ENCODE measurements at regions not wholly inside any gene's neighbourhood (a gene's known extent, or its start where the extent isn't known, plus 50 kb on each side); places are given as distances from the start of the nearest gene placed in this dataset.

GRCh38 chr10:24118246-24118645 lies 90.7 kb upstream of the KIAA1217 start:
- DNase-seq (ENCODE audit: low read depth in 2 of 2): no peak

GRCh38 chr10:24119896-24120295 lies 89.0 kb upstream of the KIAA1217 start:
- DNase-seq (ENCODE audit: low read depth in 2 of 2): no peak

GRCh38 chr10:24120646-24121045 lies 88.3 kb upstream of the KIAA1217 start:
- no peak for DNase-seq (ENCODE audit: low read depth in 2 of 2)

- no peak for DNase-seq (ENCODE audit: low read depth in 2 of 2)
Observed at GRCh38 chr10:24127516-24127915, 81.4 kb upstream of the KIAA1217 start.

GRCh38 chr10:24128066-24128730 lies 80.7 kb upstream of the KIAA1217 start:
- no peak for DNase-seq (ENCODE audit: low read depth in 2 of 2)

- DNase-seq (ENCODE audit: low read depth in 2 of 2): no peak
Observed at GRCh38 chr10:24132741-24133140, 76.2 kb upstream of the KIAA1217 start.

GRCh38 chr10:24133835-24134234 lies 75.1 kb upstream of the KIAA1217 start:
- DNase-seq (ENCODE audit: low read depth in 2 of 2): no peak

- no peak for DNase-seq (ENCODE audit: low read depth in 2 of 2)
Observed at GRCh38 chr10:24136070-24136469, 72.9 kb upstream of the KIAA1217 start.

- DNase-seq (ENCODE audit: low read depth in 2 of 2): no peak
Observed at GRCh38 chr10:24147321-24147720, 61.6 kb upstream of the KIAA1217 start.

GRCh38 chr10:24149640-24150039 lies 59.3 kb upstream of the KIAA1217 start:
- no peak for DNase-seq (ENCODE audit: low read depth in 2 of 2)

- DNase-seq (ENCODE audit: low read depth in 2 of 2): no peak
Observed at GRCh38 chr10:24150853-24151252, 58.1 kb upstream of the KIAA1217 start.

- no peak for DNase-seq (ENCODE audit: low read depth in 2 of 2)
Observed at GRCh38 chr10:24152270-24152669, 56.7 kb upstream of the KIAA1217 start.

GRCh38 chr10:24153031-24153430 lies 55.9 kb upstream of the KIAA1217 start:
- no peak for DNase-seq (ENCODE audit: low read depth in 2 of 2)

GRCh38 chr10:24153537-24153936 lies 55.4 kb upstream of the KIAA1217 start:
- DNase-seq (ENCODE audit: low read depth in 2 of 2): no peak

- DNase-seq (ENCODE audit: low read depth in 2 of 2): no peak
Observed at GRCh38 chr10:24156686-24157085, 52.3 kb upstream of the KIAA1217 start.

GRCh38 chr10:24157567-24157966 lies 51.4 kb upstream of the KIAA1217 start:
- DNase-seq (ENCODE audit: low read depth in 2 of 2): no peak
